Occipital lobe (tissue), 1 donor: ENCODE measurements at regions not wholly inside any gene's neighbourhood (a gene's known extent, or its start where the extent isn't known, plus 50 kb on each side); places are given as distances from the start of the nearest gene placed in this dataset.
"Not testable (repeated sequence)": the region's sequence is repeated elsewhere in the genome, so short reads cannot be mapped to it uniquely, and the experiment has no call there.

Experiments
- DNase-seq: peaks from one replicate; lab custom pipeline; 2025; lab: John Stamatoyannopoulos, UW

- DNase-seq = no peak
These were observed 457.9 kb upstream of the CTSO start for GRCh38 chr4:156411531-156411930.

- no peak for DNase-seq
These were observed 455.1 kb upstream of the CTSO start for GRCh38 chr4:156408749-156409148.

GRCh38 chr4:156401371-156401770 lies 447.7 kb upstream of the CTSO start:
- peak; percentile 4 for DNase-seq

GRCh38 chr4:156396534-156396933 lies 442.9 kb upstream of the CTSO start:
- no peak for DNase-seq

GRCh38 chr4:156391325-156391653 lies 437.6 kb upstream of the CTSO start:
- DNase-seq = no peak

- DNase-seq = no peak
These were observed 437.1 kb upstream of the CTSO start for GRCh38 chr4:156390599-156391324.

- DNase-seq = no peak
These were observed 435.2 kb upstream of the CTSO start for GRCh38 chr4:156388826-156389225.

GRCh38 chr4:156378033-156378665 lies 424.5 kb upstream of the CTSO start:
- DNase-seq = no peak

- no peak for DNase-seq
These were observed 423.5 kb upstream of the CTSO start for GRCh38 chr4:156377036-156377710.

- no peak for DNase-seq
These were observed 421.2 kb upstream of the CTSO start for GRCh38 chr4:156374894-156375293.

GRCh38 chr4:156374069-156374468 lies 420.4 kb upstream of the CTSO start:
- DNase-seq = no peak

GRCh38 chr4:156367502-156367901 lies 413.8 kb upstream of the CTSO start:
- DNase-seq = not testable (repeated sequence)

- DNase-seq = no peak
These were observed 408.9 kb upstream of the CTSO start for GRCh38 chr4:156362581-156362980.

GRCh38 chr4:156347412-156348075 lies 393.9 kb upstream of the CTSO start:
- no peak for DNase-seq

- DNase-seq = no peak
These were observed 393.3 kb upstream of the CTSO start for GRCh38 chr4:156346959-156347385.

- DNase-seq = no peak
These were observed 390.7 kb upstream of the CTSO start for GRCh38 chr4:156344397-156344796.

GRCh38 chr4:156336511-156336910 lies 382.8 kb upstream of the CTSO start:
- no peak for DNase-seq

- no peak for DNase-seq
These were observed 382.1 kb upstream of the CTSO start for GRCh38 chr4:156335721-156336120.

GRCh38 chr4:156330436-156331031 lies 376.9 kb upstream of the CTSO start:
- DNase-seq = no peak

GRCh38 chr4:156329779-156330178 lies 376.1 kb upstream of the CTSO start:
- DNase-seq = no peak

GRCh38 chr4:156328882-156329281 lies 375.2 kb upstream of the CTSO start:
- no peak for DNase-seq

GRCh38 chr4:156326246-156326645 lies 372.6 kb upstream of the CTSO start:
- DNase-seq = no peak
